GM23248 (cell line): ENCODE measurements at regions not wholly inside any gene's neighbourhood (a gene's known extent, or its start where the extent isn't known, plus 50 kb on each side); places are given as distances from the start of the nearest gene placed in this dataset.

Experiments used
- DNase-seq: peaks from one replicate; pipeline ENCODE4 v3.0.0-alpha.2; 2015
- H2AFZ ChIP-seq: fragments of 200-600 bp; sonication (generic); 2 replicates; pipeline ENCODE4 v1.6.1; 2016; ENCODE audit warnings: antibody characterized with exemption
- H3F3A ChIP-seq: fragments of 200-600 bp; sonication (generic); 2 replicates; pipeline ENCODE4 v1.6.1; 2016; ENCODE audit warnings: mild to moderate bottlenecking, antibody characterized with exemption, mixed run types; ENCODE audit not compliant: insufficient read depth
- H3K27ac ChIP-seq: fragments of 200-600 bp; sonication (generic); 2 replicates; pipeline ENCODE4 v1.5.1; 2016; ENCODE audit warnings: mild to moderate bottlenecking
- H3K27me3 ChIP-seq: fragments of 200-600 bp; sonication (generic); replicated peaks from 2 replicates; pipeline ENCODE4 v1.6.1; 2016; ENCODE audit warnings: mild to moderate bottlenecking; ENCODE audit not compliant: insufficient read depth
- H3K36me3 ChIP-seq: fragments of 200-600 bp; sonication (generic); 2 replicates; pipeline ENCODE4 v1.6.1; 2016; ENCODE audit warnings: low read depth, mild to moderate bottlenecking
- H3K4me1 ChIP-seq: fragments of 200-600 bp; sonication (generic); 2 replicates; pipeline ENCODE4 v1.6.1; 2016; ENCODE audit warnings: mild to moderate bottlenecking; ENCODE audit not compliant: insufficient read depth
- H3K4me2 ChIP-seq: fragments of 200-600 bp; sonication (generic); one replicate; pipeline ENCODE4 v1.6.1; 2016; ENCODE audit warnings: mild to moderate bottlenecking; ENCODE audit not compliant: unreplicated experiment
- H3K4me3 ChIP-seq: fragments of 200-600 bp; sonication (generic); 2 replicates; pipeline ENCODE4 v1.5.1; 2016; ENCODE audit warnings: mild to moderate bottlenecking
- H3K79me2 ChIP-seq: fragments of 200-600 bp; sonication (generic); 2 replicates; pipeline ENCODE4 v1.6.1; 2016; ENCODE audit warnings: mild to moderate bottlenecking; ENCODE audit not compliant: insufficient read depth
- H3K9ac ChIP-seq: fragments of 200-600 bp; sonication (generic); 2 replicates; pipeline ENCODE4 v1.6.1; 2016; ENCODE audit warnings: mild to moderate bottlenecking
- H3K9me2 ChIP-seq: fragments of 200-600 bp; sonication (generic); 2 replicates; pipeline ENCODE4 v1.6.1; 2016; ENCODE audit warnings: mixed run types, mild to moderate bottlenecking, moderate library complexity; ENCODE audit not compliant: insufficient read depth
- H3K9me3 ChIP-seq: fragments of 200-600 bp; sonication (generic); one replicate; pipeline ENCODE4 v1.6.1; 2017; ENCODE audit warnings: low read depth
- H4K20me1 ChIP-seq: fragments of 200-600 bp; sonication (generic); 2 replicates; pipeline ENCODE4 v1.6.0; 2016; ENCODE audit not compliant: insufficient read depth
- EZH2 ChIP-seq: fragments of 200-600 bp; sonication (generic); IDR thresholded peaks from 2 replicates; pipeline ENCODE4 v1.6.1; 2018; ENCODE audit warnings: antibody characterized with exemption, mild to moderate bottlenecking; ENCODE audit not compliant: insufficient read depth, poor library complexity, severe bottlenecking
- EZH2phosphoT487 ChIP-seq: fragments of 200-600 bp; sonication (generic); IDR thresholded peaks from 2 replicates; pipeline ENCODE4 v1.6.1; 2018; ENCODE audit warnings: antibody characterized with exemption, moderate library complexity, mild to moderate bottlenecking, low read depth; ENCODE audit not compliant: insufficient read depth
- WGBS, 2 experiments: methylation state at CpG; one replicate each; pipeline ENCODE4 v1.1.6; 2015 to 2017; ENCODE audit warnings: low lambda C conversion rate in 2 of 2, low coverage in 1 of 2; ENCODE audit errors: missing lambda C conversion rate in 2 of 2; 5-methylcytosine and 5-hydroxymethylcytosine counted together
- in situ Hi-C: fragments of 300-500 bp; cut with MboI; formaldehyde crosslinking; loops from 2 replicates; pipeline ENCODE4 v1.15.0; 2020

DNA sequence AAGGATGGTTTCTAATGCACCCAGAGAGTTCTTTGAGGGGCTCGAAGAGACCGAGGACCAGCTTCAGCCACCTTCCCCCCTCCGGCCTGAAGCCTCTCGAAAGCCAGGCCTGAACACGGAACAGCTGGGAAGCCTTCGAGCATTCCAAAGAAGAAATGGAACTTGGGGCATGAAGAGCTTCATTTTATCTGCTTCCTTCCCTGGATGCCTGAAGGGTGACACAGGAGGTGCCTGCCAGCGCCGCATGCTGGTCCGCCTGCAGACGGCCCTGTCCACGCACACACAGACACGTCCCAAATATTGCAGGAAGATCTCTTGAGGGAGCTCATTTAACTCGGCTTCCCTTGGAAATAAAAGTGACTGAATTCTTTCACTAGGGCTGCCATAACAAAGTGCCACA is 73.7 kb downstream of the TOMM20 start:
- H3F3A ChIP-seq, result no peaks in the 10 kb centered on the region
- WGBS, 2 experiments, result 95 to 98% methylated on average over 13 of the region's 13 CpGs
- H3K4me3 ChIP-seq, result no peak overlapping the region
- H3K27me3 ChIP-seq, result no peaks in the 10 kb centered on the region
- H2AFZ ChIP-seq, result no peak overlapping the region
- TF ChIP-seq EZH2 (no peak), EZH2phosphoT487 (no peak)
- H3K36me3 ChIP-seq, result no peaks in the 10 kb centered on the region
- H4K20me1 ChIP-seq, result no peaks in the 10 kb centered on the region
- no peak overlapping the region for H3K4me2 ChIP-seq
- H3K27ac ChIP-seq, result no peak overlapping the region
- no peak overlapping the region for H3K9ac ChIP-seq
- H3K9me3 ChIP-seq, result no peaks in the 10 kb centered on the region
- no peaks in the 10 kb centered on the region for H3K9me2 ChIP-seq
- no peaks in the 10 kb centered on the region for H3K79me2 ChIP-seq
- no peak for DNase-seq
- peaks cover 16% of the 10 kb centered on the region for H3K4me1 ChIP-seq
- in situ Hi-C loops, result no loop called here

DNA sequence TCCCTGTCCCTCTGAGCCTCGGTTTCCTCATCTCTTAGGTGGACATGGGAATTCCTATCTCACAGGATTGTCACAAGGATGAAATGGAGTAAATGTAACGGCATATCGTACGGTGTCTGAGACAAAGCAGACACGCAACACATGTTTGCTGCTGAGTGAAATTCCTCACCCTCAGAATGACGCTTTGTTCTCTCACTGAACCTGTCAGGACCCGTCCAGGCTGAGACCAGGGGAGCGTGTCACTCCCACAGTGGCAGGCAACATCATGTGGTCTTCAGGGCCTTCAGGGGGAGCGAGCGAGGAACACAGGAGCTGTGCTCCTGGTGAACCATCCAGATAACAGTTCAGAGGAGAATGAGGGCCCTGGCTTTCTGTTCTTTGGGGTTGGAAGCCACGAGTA is 74.2 kb downstream of the TOMM20 start:
- H4K20me1 ChIP-seq, result no peaks in the 10 kb centered on the region
- no peak overlapping the region for H3K27ac ChIP-seq
- peaks cover 16% of the 10 kb centered on the region for H3K4me1 ChIP-seq
- H3K79me2 ChIP-seq, result no peaks in the 10 kb centered on the region
- H3K4me3 ChIP-seq, result no peak overlapping the region
- no peaks in the 10 kb centered on the region for H3K9me2 ChIP-seq
- H3K4me2 ChIP-seq, result no peak overlapping the region
- no peak overlapping the region for H3K9ac ChIP-seq
- H3K9me3 ChIP-seq, result no peaks in the 10 kb centered on the region
- WGBS, 2 experiments, result 92 to 96% methylated on average over 11 of the region's 11 CpGs
- no peaks in the 10 kb centered on the region for H3K36me3 ChIP-seq
- H2AFZ ChIP-seq, result no peak overlapping the region
- H3F3A ChIP-seq, result 0 out of 2 replicates have a peak, but pooled peaks cover 2% of the 10 kb centered on the region
- in situ Hi-C loops, result no loop called here
- H3K27me3 ChIP-seq, result no peaks in the 10 kb centered on the region
- TF ChIP-seq EZH2, result no peak
- TF ChIP-seq EZH2phosphoT487, result no peak
- DNase-seq, result no peak

DNA sequence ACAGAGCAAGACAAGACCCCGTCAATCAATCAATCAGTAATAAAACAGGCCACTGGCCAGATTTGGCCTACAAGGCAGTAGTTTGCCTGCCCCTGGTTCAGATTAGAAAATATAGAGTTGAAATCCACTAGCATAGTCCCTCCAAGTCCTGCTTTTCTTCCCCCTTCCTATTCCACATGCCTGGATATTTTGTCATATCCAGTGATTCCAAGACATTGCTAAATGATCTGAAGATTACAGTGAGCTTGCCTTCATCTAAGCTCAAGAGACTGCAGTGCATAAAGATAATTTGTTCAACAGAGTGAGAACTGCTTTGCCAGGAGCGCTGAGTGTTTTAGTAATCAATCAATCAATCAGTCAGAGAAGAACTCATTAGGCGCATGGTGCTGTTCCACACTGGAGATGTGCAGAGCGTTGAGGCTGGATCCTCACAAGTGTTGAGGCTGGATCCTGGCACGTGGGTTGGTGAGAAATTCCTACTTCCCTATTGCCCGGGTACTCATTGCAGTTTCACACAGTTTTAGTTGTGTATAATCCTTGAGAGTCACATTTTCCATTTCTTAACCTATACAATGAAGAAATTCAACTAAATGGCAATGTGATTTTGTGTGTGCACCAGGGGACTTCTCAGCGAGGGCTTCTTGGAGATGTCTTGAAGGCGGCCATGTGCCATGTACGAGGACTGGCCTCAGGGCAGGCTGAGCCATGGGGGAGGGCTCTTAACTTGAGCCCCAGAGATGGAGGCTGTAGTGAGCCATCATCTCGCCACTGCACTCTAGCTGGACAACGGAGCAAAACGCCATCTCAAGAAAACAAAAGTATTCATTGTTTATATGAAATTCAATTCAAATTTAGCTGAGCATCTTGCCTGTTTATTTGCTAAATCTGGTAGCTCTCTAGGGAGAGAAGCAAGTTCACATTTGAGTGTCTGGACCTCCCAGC is 76.3 kb downstream of the TOMM20 start:
- Histone ChIP-seq H3K36me3 (no peaks in the 10 kb centered on the region), H3K79me2 (no peaks in the 10 kb centered on the region), H4K20me1 (no peaks in the 10 kb centered on the region), H3F3A (peaks cover 18% of the 10 kb centered on the region; the same call in 1 of the 2 replicates), H2AFZ (no peak overlapping the region), H3K9me2 (no peaks in the 10 kb centered on the region), H3K27ac (no peak overlapping the region), H3K4me2 (no peak overlapping the region), H3K9me3 (no peaks in the 10 kb centered on the region), H3K4me1 (peaks cover 31% of the 10 kb centered on the region), H3K4me3 (no peak overlapping the region), H3K9ac (no peak overlapping the region), H3K27me3 (no peaks in the 10 kb centered on the region)
- WGBS, 2 experiments, result 72 to 73% methylated on average over 12 of the region's 12 CpGs
- in situ Hi-C loops, result no loop called here
- TF ChIP-seq EZH2phosphoT487, result no peak
- no peak for TF ChIP-seq EZH2
- peak; percentile 48 for DNase-seq

DNA sequence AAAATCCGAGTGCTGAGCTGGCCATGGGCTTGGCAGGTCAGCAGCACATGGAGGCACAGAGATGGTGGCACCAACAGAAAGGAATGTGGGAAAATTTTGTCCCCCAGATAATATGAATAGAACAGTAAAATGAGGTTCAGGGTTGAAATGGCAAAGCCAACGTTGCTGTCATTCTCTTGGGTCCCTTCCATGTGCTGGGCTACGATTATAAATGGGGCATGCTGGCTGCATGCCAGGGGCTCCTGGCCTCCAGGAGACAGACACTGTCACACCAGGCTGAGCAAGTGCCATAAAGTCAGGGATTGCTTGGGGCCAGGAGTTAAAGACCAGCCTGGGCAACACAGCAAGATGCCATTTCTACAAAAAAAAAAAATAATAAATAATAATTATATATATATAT is 77.1 kb downstream of the TOMM20 start:
- Histone ChIP-seq H3K9ac (peak overlapping the region; percentile 17; the same call in 1 of the 2 replicates), H3K27ac (peak overlapping the region; percentile 39), H3F3A (peaks cover 18% of the 10 kb centered on the region; the same call in 1 of the 2 replicates), H2AFZ (peak overlapping the region; percentile 31; the same call in 1 of the 2 replicates), H4K20me1 (no peaks in the 10 kb centered on the region), H3K4me3 (no peak overlapping the region), H3K9me3 (no peaks in the 10 kb centered on the region), H3K4me2 (no peak overlapping the region), H3K4me1 (peaks cover 32% of the 10 kb centered on the region), H3K79me2 (no peaks in the 10 kb centered on the region), H3K27me3 (no peaks in the 10 kb centered on the region), H3K9me2 (no peaks in the 10 kb centered on the region), H3K36me3 (no peaks in the 10 kb centered on the region)
- in situ Hi-C loops, result no loop called here
- no peak for TF ChIP-seq EZH2
- no peak for DNase-seq
- WGBS, 2 experiments, result 11 to 20% methylated on average over 3 of the region's 3 CpGs
